ENCODE measurements at regions not wholly inside any gene's neighbourhood (a gene's known extent, or its start where the extent isn't known, plus 50 kb on each side); places are given as distances from the start of the nearest gene placed in this dataset.

GRCh38 chr10:44196336-44196735 lies 188.6 kb downstream of the CXCL12 start:
- no peak for DNase-seq

- DNase-seq, result no peak
Measured at GRCh38 chr10:44196008-44196320, 188.9 kb downstream of the CXCL12 start.

GRCh38 chr10:44195112-44196007 lies 189.5 kb downstream of the CXCL12 start:
- DNase-seq, result peak; percentile 79 to 84

GRCh38 chr10:44194435-44194834 lies 190.5 kb downstream of the CXCL12 start:
- DNase-seq, result no peak

GRCh38 chr10:44193567-44194220 lies 191.2 kb downstream of the CXCL12 start:
- no peak for DNase-seq

GRCh38 chr10:44193166-44193565 lies 191.7 kb downstream of the CXCL12 start:
- DNase-seq, result no peak

GRCh38 chr10:44192435-44192834 lies 192.5 kb downstream of the CXCL12 start:
- no peak for DNase-seq

- no peak for DNase-seq
Measured at GRCh38 chr10:44190541-44190940, 194.4 kb downstream of the CXCL12 start.

- DNase-seq, result no peak
Measured at GRCh38 chr10:44186821-44187220, 198.1 kb downstream of the CXCL12 start.

GRCh38 chr10:44186150-44186549 lies 198.7 kb downstream of the CXCL12 start:
- DNase-seq, result peak; percentile 13 to 20

GRCh38 chr10:44185315-44185666 lies 199.6 kb downstream of the CXCL12 start:
- no peak for DNase-seq

- DNase-seq, result no peak
Measured at GRCh38 chr10:44184633-44185314, 200.1 kb downstream of the CXCL12 start.

- DNase-seq, result no peak
Measured at GRCh38 chr10:44183667-44184632, 200.9 kb downstream of the CXCL12 start.

GRCh38 chr10:44182909-44183308 lies 202.0 kb downstream of the CXCL12 start:
- DNase-seq, result no peak

GRCh38 chr10:44180321-44181168 lies 204.4 kb downstream of the CXCL12 start:
- DNase-seq, result no peak

- no peak for DNase-seq
Measured at GRCh38 chr10:44178856-44179255, 206.0 kb downstream of the CXCL12 start.

GRCh38 chr10:44178281-44178680 lies 206.6 kb downstream of the CXCL12 start:
- DNase-seq, result no peak

- DNase-seq, result no peak
Measured at GRCh38 chr10:44177610-44178009, 207.3 kb downstream of the CXCL12 start.

- DNase-seq, result no peak
Measured at GRCh38 chr10:44176311-44176710, 208.6 kb downstream of the CXCL12 start.

- no peak for DNase-seq
Measured at GRCh38 chr10:44173608-44173894, 211.3 kb downstream of the CXCL12 start.

GRCh38 chr10:44172883-44173607 lies 211.9 kb downstream of the CXCL12 start:
- DNase-seq, result no peak

Measured in Kasumi-1 (cell line).